T47D (cell line): ENCODE measurements at regions not wholly inside any gene's neighbourhood (a gene's known extent, or its start where the extent isn't known, plus 50 kb on each side); places are given as distances from the start of the nearest gene placed in this dataset.

ENCODE experiments used
- DNase-seq, 2 experiments: peaks; one replicate each; pipeline versions ENCODE4 v3.0.0 to v3.0.0-alpha.2; 2011 to 2012; ENCODE audit warnings: low read depth in 1 of 2, low spot score in 1 of 2
- JUND ChIP-seq: IDR thresholded peaks from 2 replicates; pipeline ENCODE4 v1.6.1; 2012; ENCODE audit warnings: low read depth
- in situ Hi-C: cut with HindIII; loops from 2 replicates; pipeline ENCODE4 v1.10.0; 2016; ENCODE audit warnings: low sequenced_read_pairs, low pct_unique_long_range_greater_than_20kb

GRCh38 chr11:86161837-86162236, 82.7 kb upstream of the EED start:
- in situ Hi-C loops = no loop called here
- no peak for DNase-seq
- TF ChIP-seq JUND = no peak

DNA sequence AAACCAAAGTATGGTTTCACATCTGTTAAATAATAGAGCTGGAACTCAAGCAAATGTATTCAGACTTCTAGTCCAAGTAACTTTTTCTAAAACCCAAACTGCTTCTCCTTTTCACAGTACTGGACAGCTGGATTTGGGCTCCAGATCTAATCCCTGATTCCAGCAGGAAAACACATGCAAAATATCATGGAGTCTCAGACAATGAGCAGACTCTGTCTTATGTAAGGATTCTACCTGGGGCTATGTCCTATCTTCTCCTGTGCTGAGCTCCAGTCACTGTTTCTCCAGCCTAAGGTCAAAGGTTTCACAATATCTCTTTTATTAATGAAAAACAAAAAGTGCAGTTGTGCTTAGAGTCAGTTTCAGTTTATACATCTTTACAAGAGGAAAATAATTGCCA, 83.2 kb upstream of the EED start:
- TF ChIP-seq JUND = no peak
- no peak for DNase-seq
- in situ Hi-C loops = no loop called here

DNA sequence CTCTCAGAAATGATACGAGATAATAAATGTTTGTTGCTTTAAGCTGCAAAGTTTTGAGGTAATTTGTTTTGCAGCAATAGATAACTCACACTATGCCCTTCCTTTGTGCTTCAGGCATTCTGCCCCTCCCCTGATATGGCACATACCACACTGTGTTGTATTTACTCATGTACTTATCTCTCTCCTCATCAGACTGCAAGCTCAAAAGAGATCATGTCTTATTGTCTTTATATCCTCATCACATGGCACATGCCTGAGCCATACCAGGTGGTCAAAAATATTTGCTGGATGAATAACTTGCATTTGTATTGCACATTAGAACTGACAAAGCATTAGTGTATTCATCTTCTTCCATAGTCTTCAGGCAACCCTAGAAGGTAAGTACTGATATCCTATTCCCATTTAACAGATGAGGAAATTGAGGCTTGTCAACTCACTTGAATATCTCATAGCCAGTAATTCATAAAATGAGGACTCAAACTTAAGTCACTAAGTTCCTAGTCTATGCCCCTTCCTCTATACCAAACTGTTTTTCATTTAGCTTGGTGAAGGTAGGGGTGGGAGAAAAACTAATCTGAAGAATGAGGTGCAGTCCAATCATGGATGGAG, 83.9 kb upstream of the EED start:
- in situ Hi-C loops = no loop called here
- DNase-seq = no peak

DNA sequence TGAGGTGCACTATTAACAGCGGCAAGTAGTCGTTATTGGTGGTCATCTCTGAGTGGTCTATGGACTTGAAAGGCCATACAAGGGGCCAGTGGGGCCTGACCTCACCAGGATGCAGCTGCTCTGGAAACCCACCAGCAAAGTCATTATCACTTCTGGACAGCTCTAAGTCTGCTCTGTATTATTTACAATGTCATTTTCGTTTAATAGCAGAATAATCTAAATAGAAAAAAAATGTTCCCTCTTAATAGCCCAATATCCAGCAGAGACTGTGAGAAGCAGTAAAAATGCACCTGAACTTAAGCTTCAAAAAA, 85.0 kb upstream of the EED start:
- no peak for DNase-seq
- in situ Hi-C loops = no loop called here
- TF ChIP-seq JUND = no peak

More for the DNA sequence above, 83.9 kb upstream of the EED start:
- TF ChIP-seq JUND = no peak

DNA sequence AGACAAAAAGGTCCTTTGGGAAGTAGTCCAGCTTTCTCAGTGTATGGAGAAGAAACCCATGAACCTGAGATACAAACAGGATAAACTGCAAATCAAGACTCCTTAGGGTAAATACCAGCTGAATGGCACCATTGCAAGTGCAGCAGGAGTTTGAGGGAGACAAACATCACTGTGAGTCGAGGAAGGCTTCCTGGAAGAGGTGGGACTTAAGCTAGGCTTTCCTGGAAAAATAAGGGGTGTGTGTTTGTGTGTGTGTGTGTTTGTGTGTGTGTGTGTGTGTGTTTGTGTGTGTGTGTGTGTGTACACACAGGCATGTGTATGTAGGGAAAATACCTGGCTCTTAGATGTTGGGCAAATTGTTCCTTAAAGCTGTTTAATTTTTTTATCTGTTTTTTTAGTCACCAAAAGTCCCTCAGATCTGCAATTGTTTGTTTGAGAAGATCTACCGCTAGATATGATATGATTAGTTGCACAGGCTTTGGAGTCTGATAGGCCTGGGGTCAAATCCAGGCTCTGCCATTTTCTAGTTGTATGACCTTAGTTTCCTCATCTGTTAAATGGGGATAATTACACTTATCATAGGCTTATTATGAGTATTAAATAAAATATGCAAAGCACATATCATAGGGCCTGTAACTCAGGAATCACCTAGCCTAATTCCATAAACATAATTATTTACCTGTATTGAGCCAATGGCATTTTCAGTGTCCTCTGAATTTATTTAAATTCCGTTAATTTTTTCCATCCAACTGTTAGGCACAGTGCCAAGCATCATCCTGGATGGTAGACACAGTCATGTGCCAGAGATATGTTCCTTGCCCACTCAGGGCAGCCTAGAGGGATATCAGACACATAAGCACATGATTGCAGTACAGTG, 85.6 kb upstream of the EED start:
- peak in 1 of 2 experiments; percentile 26 for DNase-seq
- no peak for TF ChIP-seq JUND
- in situ Hi-C loops = no loop called here

DNA sequence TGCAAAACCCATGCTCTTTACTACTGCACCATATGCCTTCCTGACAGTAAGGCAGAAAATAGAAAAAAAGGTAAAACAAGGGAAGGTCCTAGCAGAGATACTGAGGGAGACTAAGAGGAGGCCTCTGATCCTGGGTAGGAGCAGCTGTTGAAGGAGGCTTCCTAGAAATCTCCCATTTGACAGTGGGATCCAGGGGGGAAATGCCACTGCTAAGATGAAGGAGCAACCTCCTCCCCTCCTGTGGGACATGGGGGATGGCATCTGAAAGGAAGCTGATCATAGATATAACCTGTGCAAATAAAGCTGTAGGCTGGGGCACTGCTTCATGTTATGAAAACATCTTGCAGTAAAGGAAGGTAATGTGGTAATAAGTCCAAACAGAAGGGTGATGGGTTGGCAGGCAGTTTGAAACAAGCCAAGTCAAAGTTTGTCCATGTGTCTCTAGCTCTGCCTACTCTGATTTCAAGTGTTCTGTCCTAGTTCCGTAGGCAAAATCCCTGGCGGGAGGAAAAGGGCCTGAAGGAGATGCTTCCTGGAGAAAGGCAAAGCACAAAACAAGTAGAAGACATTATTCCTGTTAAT, 86.7 kb upstream of the EED start:
- DNase-seq = peak; percentile 15 to 44
- in situ Hi-C loops = no loop called here
- TF ChIP-seq JUND = no peak

DNA sequence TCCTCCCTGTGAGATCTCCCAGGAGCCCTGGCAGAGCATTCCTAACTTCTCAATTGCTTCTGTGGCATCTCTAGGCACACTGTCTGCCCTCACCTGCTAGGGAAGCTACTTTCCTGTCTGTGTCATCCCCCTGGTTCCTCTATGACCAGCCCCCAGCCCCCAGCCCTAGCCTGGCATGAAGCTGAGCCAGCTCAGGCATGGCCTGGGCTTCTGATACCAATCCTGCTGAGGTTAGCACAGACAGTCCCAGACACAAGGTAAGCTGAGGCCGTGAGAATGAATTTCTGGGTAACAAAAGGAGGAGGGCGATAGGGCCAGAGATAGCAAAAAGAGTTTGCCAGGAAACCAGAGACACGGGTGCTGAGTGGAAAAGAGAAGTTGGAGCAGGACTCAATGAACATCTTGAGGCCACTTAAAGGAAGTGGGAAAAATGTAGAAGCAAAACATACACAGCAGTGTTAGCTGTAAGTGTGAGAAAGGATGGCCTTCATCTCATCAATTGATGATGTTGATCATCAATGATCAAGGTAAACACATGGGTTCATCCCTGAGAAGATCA, 87.6 kb upstream of the PICALM start:
- no peak for TF ChIP-seq JUND
- in situ Hi-C loops = no loop called here

DNA sequence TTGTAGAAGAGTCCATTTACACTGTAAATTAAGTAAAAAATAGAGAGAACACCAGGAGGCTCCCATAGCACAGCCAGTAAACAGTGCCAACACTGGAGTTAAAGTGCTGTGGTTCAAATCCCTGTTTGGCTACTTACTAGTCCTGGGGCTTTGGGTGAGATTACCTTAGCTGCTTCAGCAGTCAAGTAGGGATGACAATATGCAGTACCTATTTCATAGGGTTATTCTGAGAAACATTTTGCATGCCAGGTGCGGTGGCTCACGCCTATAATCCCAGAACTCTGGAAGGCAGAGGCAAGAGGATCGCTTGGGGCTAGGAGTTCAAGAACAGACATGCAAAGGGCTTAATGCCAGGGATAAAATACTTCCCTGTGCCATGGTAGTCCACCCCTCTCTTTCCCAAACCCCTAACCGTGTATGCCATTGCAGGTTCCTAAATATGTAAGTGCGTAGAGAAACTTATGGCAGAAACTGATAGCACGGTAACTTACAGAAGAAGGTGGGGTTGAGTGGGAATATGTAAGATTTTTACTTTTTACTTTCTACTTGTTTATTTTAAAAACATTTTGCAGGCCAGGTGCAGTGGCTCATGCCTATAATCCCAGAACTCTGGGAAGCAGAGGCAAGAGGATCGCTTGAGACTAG, 86.4 kb upstream of the PICALM start:
- no peak for DNase-seq
- in situ Hi-C loops = no loop called here
- no peak for TF ChIP-seq JUND

More for the DNA sequence above, 87.6 kb upstream of the PICALM start:
- no peak for DNase-seq

- in situ Hi-C loops = no loop called here
- TF ChIP-seq JUND = no peak
- DNase-seq = no peak
Observed at GRCh38 chr11:86153439-86153838, 84.6 kb upstream of the PICALM start.

- no peak for TF ChIP-seq JUND
- in situ Hi-C loops = no loop called here
- DNase-seq = no peak
Observed at GRCh38 chr11:86152901-86153300, 84.0 kb upstream of the PICALM start.

DNA sequence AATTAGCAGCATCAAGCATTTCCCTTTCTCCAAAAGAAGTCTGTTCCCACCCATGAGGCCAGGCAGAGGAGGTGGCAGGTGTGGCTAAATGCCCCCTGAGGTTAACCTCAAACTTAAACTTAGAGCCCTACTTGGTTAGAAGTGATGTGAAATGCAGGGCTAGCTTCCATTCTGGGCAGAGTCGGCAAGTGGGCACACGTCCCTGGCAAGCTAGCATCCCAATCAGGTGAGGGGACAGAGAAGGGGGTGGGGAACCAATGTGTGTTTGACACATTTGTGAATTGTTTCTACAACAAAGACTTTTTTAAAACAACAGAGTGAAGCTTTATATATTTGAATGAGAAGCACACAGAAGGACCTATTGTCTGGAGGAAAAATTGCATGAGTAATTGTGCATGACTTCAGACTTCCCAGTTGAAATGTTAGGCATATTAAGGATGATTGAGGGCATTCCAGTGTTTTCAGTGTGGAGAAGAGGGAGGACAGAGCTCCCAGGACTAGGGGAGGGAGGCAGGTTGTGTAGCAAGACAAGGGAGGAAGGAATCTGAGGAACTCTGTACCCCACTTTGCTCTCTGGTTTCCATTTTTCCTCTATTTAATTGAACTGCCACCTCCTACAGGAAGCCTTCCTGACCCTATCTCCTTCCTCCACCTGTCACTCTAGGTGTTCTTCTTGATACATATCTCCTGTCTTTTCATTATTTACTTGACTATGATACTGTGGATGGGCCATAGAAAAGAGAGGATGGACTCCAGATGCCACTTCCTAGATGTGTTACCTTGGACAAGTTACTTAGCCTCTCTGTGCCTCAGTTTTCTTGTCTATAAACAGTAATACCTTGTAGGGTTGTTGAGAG, 83.3 kb upstream of the PICALM start:
- in situ Hi-C loops = no loop called here
- TF ChIP-seq JUND = no peak
- no peak for DNase-seq

- TF ChIP-seq JUND = no peak
- in situ Hi-C loops = no loop called here
- no peak for DNase-seq
Observed at GRCh38 chr11:86151174-86152005, 82.5 kb upstream of the PICALM start.
